ENCODE measurements at regions not wholly inside any gene's neighbourhood (a gene's known extent, or its start where the extent isn't known, plus 50 kb on each side); places are given as distances from the start of the nearest gene placed in this dataset.
"Not testable (repeated sequence)": the region's sequence is repeated elsewhere in the genome, so short reads cannot be mapped to it uniquely, and the experiment has no call there.

DNA sequence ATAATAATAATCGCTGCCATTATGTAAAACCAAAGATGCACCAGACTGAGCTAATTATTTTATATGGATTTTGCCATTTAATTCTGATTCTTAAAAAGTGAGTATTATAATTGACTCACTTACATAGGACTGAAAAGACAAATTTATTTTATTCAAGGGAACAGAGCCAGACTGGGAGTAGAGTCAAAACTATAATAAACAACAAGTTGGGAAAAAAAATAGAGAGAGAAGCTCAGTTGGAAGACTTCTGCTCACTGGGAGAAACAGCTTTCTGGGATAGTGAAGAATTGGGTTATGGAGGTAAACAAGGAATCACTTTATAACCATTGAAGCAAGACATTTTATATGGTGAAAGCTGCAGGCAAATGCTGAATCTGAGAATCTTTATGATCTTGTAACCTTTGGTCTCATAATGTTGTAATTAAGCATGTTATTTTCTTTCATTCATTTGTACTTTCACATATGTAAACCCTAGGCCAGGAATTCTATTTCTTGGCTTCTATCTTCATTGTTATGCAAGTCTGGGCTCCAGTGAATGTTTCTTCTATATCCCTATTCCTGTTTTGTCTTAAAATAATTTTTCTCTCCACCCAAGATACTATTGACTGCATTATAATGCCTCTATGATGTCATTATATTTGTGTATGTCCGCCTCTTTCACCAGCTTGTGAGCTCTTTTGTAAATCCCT is 725.3 kb upstream of the CCDC179 start:
- H3K9ac ChIP-seq (ENCODE audit: low read depth, low read length): no peak overlapping the region
- no peaks in the 10 kb centered on the region for H3K27me3 ChIP-seq (ENCODE audit: control insufficient read depth, insufficient read depth, low read length)
- no peaks in the 10 kb centered on the region for H3K36me3 ChIP-seq (ENCODE audit: control insufficient read depth, insufficient read depth, low read length)
- H3K9me3 ChIP-seq (ENCODE audit: control insufficient read depth, insufficient read depth, low read length): peaks cover 3% of the 10 kb centered on the region; the same call in 1 of the 2 replicates
- H3K27ac ChIP-seq (ENCODE audit: low read depth, low read length): no peak overlapping the region
- no peaks in the 10 kb centered on the region for H3K4me1 ChIP-seq (ENCODE audit: control insufficient read depth, insufficient read depth, low read length)
- no peak overlapping the region for H3K4me3 ChIP-seq (ENCODE audit: low read depth, low read length)

GRCh38 chr11:23586173-23586572 is 725.9 kb upstream of the CCDC179 start:
- Histone ChIP-seq H3K4me1 (ENCODE audit: control insufficient read depth, insufficient read depth, low read length) (no peaks in the 10 kb centered on the region), H3K9ac (ENCODE audit: low read depth, low read length) (no peak overlapping the region), H3K9me3 (ENCODE audit: control insufficient read depth, insufficient read depth, low read length) (peaks cover 3% of the 10 kb centered on the region; the same call in 1 of the 2 replicates), H3K27ac (ENCODE audit: low read depth, low read length) (no peak overlapping the region), H3K27me3 (ENCODE audit: control insufficient read depth, insufficient read depth, low read length) (no peaks in the 10 kb centered on the region), H3K36me3 (ENCODE audit: control insufficient read depth, insufficient read depth, low read length) (no peaks in the 10 kb centered on the region), H3K4me3 (ENCODE audit: low read depth, low read length) (no peak overlapping the region)

DNA sequence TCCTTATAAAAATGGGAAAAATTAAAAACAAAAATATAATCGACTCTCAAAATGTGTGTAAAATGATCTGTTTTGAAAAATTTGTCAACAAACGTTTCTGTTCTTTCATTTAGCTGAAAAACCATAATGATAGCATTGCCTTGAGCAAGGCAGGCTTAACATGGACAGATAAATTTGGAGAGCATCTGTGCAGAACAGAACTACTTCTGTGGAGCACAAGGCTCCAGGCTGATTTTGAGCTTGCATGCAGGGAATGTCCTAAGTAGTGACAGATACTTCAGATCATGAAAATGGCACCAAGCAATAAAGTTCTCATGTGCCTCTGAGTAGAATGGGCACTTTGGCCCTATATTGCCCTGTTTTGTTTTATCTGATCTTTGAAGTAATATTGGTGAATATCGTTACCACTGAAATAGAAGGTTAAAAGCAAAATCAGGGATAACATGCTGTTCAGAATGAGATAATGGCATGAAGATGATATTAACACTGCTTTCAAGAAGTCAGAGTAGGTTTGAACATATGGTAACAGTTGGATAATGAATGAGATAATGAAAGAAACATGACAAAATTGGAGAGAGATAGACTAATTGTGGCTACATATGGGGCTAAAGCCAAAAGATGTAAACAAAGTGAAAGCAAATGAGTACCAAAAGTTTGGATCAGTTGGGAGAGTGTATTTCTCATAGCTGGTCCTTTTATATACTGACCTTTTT is 730.5 kb upstream of the CCDC179 start:
- Histone ChIP-seq H3K27ac (ENCODE audit: low read depth, low read length) (no peak overlapping the region), H3K36me3 (ENCODE audit: control insufficient read depth, insufficient read depth, low read length) (no peaks in the 10 kb centered on the region), H3K9ac (ENCODE audit: low read depth, low read length) (no peak overlapping the region), H3K4me3 (ENCODE audit: low read depth, low read length) (no peak overlapping the region), H3K9me3 (ENCODE audit: control insufficient read depth, insufficient read depth, low read length) (peaks cover 3% of the 10 kb centered on the region; the same call in 1 of the 2 replicates), H3K27me3 (ENCODE audit: control insufficient read depth, insufficient read depth, low read length) (no peaks in the 10 kb centered on the region), H3K4me1 (ENCODE audit: control insufficient read depth, insufficient read depth, low read length) (no peaks in the 10 kb centered on the region)

- H3K9me3 ChIP-seq (ENCODE audit: control insufficient read depth, insufficient read depth, low read length): no peaks in the 10 kb centered on the region
- H3K27ac ChIP-seq (ENCODE audit: low read depth, low read length): no peak overlapping the region
- no peaks in the 10 kb centered on the region for H3K27me3 ChIP-seq (ENCODE audit: control insufficient read depth, insufficient read depth, low read length)
- H3K4me1 ChIP-seq (ENCODE audit: control insufficient read depth, insufficient read depth, low read length): no peaks in the 10 kb centered on the region
- no peak overlapping the region for H3K9ac ChIP-seq (ENCODE audit: low read depth, low read length)
- no peaks in the 10 kb centered on the region for H3K36me3 ChIP-seq (ENCODE audit: control insufficient read depth, insufficient read depth, low read length)
- no peak overlapping the region for H3K4me3 ChIP-seq (ENCODE audit: low read depth, low read length)
These were observed 734.5 kb upstream of the CCDC179 start for GRCh38 chr11:23594755-23595154.

DNA sequence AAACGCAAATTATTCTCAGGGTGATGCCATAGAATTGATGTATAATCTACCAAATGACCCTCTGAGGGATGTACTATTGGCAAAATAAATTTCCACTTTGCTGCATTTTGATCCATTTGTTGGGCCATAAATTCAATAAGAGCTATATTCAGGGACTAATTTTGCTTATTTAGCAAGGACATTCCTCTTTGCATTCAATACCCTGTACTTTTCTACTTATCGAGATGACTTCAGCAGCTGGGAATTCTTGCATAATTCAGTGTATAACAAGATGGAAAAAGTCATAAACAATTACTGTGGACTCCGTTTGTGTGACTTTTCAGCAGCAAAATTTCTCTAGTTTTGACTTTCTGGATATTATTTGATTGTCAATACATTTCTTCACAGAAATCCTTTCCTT is 744.7 kb upstream of the CCDC179 start:
- H3K9ac ChIP-seq (ENCODE audit: low read depth, low read length): no peak overlapping the region
- H3K4me1 ChIP-seq (ENCODE audit: control insufficient read depth, insufficient read depth, low read length): no peaks in the 10 kb centered on the region
- no peaks in the 10 kb centered on the region for H3K9me3 ChIP-seq (ENCODE audit: control insufficient read depth, insufficient read depth, low read length)
- no peaks in the 10 kb centered on the region for H3K36me3 ChIP-seq (ENCODE audit: control insufficient read depth, insufficient read depth, low read length)
- H3K27me3 ChIP-seq (ENCODE audit: control insufficient read depth, insufficient read depth, low read length): no peaks in the 10 kb centered on the region
- no peak overlapping the region for H3K4me3 ChIP-seq (ENCODE audit: low read depth, low read length)
- H3K27ac ChIP-seq (ENCODE audit: low read depth, low read length): no peak overlapping the region

DNA sequence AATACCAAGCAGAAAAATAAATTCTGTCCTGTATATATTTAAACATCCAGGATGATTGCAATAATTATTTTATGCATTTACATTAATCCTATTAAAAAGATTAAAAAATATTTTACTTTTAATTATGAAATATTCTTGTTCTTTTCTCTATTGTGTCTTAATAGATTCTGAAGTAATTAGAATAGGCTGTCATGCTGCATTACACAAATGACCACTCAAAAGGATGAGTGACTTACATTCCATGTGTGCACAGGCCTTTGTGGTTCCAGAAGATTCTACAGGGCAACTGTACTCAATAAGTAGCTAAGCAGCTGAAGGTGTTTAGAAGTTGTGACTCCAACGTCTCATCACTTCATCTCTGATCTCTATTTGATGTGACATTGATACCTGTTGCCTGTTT is 745.9 kb upstream of the CCDC179 start:
- H3K4me3 ChIP-seq (ENCODE audit: low read depth, low read length): no peak overlapping the region
- H3K9me3 ChIP-seq (ENCODE audit: control insufficient read depth, insufficient read depth, low read length): no peaks in the 10 kb centered on the region
- no peaks in the 10 kb centered on the region for H3K27me3 ChIP-seq (ENCODE audit: control insufficient read depth, insufficient read depth, low read length)
- no peaks in the 10 kb centered on the region for H3K36me3 ChIP-seq (ENCODE audit: control insufficient read depth, insufficient read depth, low read length)
- H3K27ac ChIP-seq (ENCODE audit: low read depth, low read length): no peak overlapping the region
- no peaks in the 10 kb centered on the region for H3K4me1 ChIP-seq (ENCODE audit: control insufficient read depth, insufficient read depth, low read length)
- no peak overlapping the region for H3K9ac ChIP-seq (ENCODE audit: low read depth, low read length)

- no peaks in the 10 kb centered on the region for H3K4me1 ChIP-seq (ENCODE audit: control insufficient read depth, insufficient read depth, low read length)
- H3K4me3 ChIP-seq (ENCODE audit: low read depth, low read length): no peak overlapping the region
- no peaks in the 10 kb centered on the region for H3K9me3 ChIP-seq (ENCODE audit: control insufficient read depth, insufficient read depth, low read length)
- no peak overlapping the region for H3K27ac ChIP-seq (ENCODE audit: low read depth, low read length)
- H3K27me3 ChIP-seq (ENCODE audit: control insufficient read depth, insufficient read depth, low read length): no peaks in the 10 kb centered on the region
- H3K9ac ChIP-seq (ENCODE audit: low read depth, low read length): no peak overlapping the region
- H3K36me3 ChIP-seq (ENCODE audit: control insufficient read depth, insufficient read depth, low read length): no peaks in the 10 kb centered on the region
These were observed 751.5 kb upstream of the CCDC179 start for GRCh38 chr11:23611726-23612125.

GRCh38 chr11:23620617-23621016 is 760.3 kb upstream of the CCDC179 start:
- no peak overlapping the region for H3K27ac ChIP-seq (ENCODE audit: low read depth, low read length)
- H3K27me3 ChIP-seq (ENCODE audit: control insufficient read depth, insufficient read depth, low read length): no peaks in the 10 kb centered on the region
- H3K4me1 ChIP-seq (ENCODE audit: control insufficient read depth, insufficient read depth, low read length): no peaks in the 10 kb centered on the region
- H3K4me3 ChIP-seq (ENCODE audit: low read depth, low read length): no peak overlapping the region
- H3K9me3 ChIP-seq (ENCODE audit: control insufficient read depth, insufficient read depth, low read length): no peaks in the 10 kb centered on the region
- H3K36me3 ChIP-seq (ENCODE audit: control insufficient read depth, insufficient read depth, low read length): no peaks in the 10 kb centered on the region
- H3K9ac ChIP-seq (ENCODE audit: low read depth, low read length): no peak overlapping the region

DNA sequence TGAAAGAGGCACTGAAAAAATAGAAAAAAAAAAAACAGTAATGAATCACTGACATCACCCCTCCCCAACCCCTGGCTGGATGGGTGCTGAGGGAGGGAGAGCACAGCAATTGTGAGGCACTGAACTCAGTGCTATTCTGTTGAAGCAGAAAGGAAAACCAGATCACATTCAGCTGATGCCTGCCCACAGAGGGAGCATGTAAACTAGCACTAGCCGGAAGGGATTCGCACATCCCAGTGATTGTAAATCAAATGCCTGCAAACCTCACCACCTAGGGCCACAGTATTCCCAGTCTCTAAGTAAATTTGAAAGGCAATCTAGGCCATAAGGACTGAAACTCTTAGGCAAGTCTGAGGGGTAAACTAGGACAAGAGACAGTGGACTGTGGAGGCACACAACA is 772.0 kb upstream of the CCDC179 start:
- Histone ChIP-seq H3K4me3 (ENCODE audit: low read depth, low read length) (no peak overlapping the region), H3K9ac (ENCODE audit: low read depth, low read length) (no peak overlapping the region), H3K36me3 (ENCODE audit: control insufficient read depth, insufficient read depth, low read length) (no peaks in the 10 kb centered on the region), H3K9me3 (ENCODE audit: control insufficient read depth, insufficient read depth, low read length) (no peaks in the 10 kb centered on the region; the same call in 1 of the 2 replicates), H3K4me1 (ENCODE audit: control insufficient read depth, insufficient read depth, low read length) (no peaks in the 10 kb centered on the region; the same call in 1 of the 2 replicates), H3K27ac (ENCODE audit: low read depth, low read length) (no peak overlapping the region), H3K27me3 (ENCODE audit: control insufficient read depth, insufficient read depth, low read length) (no peaks in the 10 kb centered on the region)

GRCh38 chr11:23644443-23644842 is 784.2 kb upstream of the CCDC179 start:
- Histone ChIP-seq H3K9me3 (ENCODE audit: control insufficient read depth, insufficient read depth, low read length) (no peaks in the 10 kb centered on the region), H3K9ac (ENCODE audit: low read depth, low read length) (peak overlapping the region; percentile 39; the same call in 1 of the 2 replicates), H3K36me3 (ENCODE audit: control insufficient read depth, insufficient read depth, low read length) (no peaks in the 10 kb centered on the region), H3K4me3 (ENCODE audit: low read depth, low read length) (no peak overlapping the region), H3K27me3 (ENCODE audit: control insufficient read depth, insufficient read depth, low read length) (no peaks in the 10 kb centered on the region), H3K4me1 (ENCODE audit: control insufficient read depth, insufficient read depth, low read length) (peaks cover 21% of the 10 kb centered on the region), H3K27ac (ENCODE audit: low read depth, low read length) (peak overlapping the region; percentile 55)

- not testable (repeated sequence) for H3K27ac ChIP-seq (ENCODE audit: low read depth, low read length); H3K9ac ChIP-seq (ENCODE audit: low read depth, low read length); H3K27me3 ChIP-seq (ENCODE audit: control insufficient read depth, insufficient read depth, low read length); H3K4me3 ChIP-seq (ENCODE audit: low read depth, low read length); H3K9me3 ChIP-seq (ENCODE audit: control insufficient read depth, insufficient read depth, low read length); H3K36me3 ChIP-seq (ENCODE audit: control insufficient read depth, insufficient read depth, low read length); H3K4me1 ChIP-seq (ENCODE audit: control insufficient read depth, insufficient read depth, low read length)
These were observed 792.1 kb upstream of the CCDC179 start for GRCh38 chr11:23652336-23652735.

Measured in HUES48 (cell line).